ENCODE measurements at regions not wholly inside any gene's neighbourhood (a gene's known extent, or its start where the extent isn't known, plus 50 kb on each side); places are given as distances from the start of the nearest gene placed in this dataset.

DNA sequence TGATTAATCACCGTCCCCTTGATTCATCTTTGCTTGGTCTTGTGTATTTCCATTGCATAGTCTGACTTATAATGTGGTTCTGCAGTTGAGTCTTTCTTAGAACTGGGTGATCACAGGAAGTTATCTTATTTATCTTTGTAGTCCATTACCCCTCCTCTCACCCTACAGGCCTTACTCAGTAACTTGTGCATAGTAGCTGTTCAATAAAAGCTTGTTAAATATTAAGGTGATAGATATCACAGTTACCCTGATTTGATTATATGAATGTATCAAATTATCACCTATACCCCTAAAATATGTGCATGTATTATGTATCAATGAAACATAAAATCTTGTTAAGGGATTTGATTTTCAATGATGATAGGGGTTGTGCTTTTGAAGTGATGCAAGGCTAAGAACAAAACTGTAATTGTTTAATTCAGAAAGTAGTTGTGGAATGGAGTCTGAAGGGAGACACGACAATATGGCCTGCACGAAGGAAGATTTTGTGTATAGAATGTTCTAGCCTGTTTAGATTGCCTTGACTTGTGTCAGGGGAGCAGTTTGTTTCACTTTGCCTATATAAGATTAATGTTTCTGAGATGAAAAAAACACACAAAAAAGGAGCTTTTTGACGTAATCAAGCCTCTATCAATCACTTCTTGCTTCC is 132.4 kb upstream of the LIMCH1 start:
- no peak for DNase-seq (ENCODE audit: low spot score in 2 of 2)
- TF ChIP-seq POLR2A (IDR thresholded peaks at IDR 0.05) = no peak
- Histone ChIP-seq H3K36me3 (no peaks in the 10 kb centered on the region), H3K4me1 (peaks cover 0 to 7% (median 0%) of the 10 kb centered on the region in 4 donors), H3K27me3 (no peaks in the 10 kb centered on the region), H3K27ac (no peak overlapping the region), H3K9me3 (no peaks in the 10 kb centered on the region), H3K4me3 (no peak overlapping the region)
- 67 to 76% methylated on average over 4 of the region's 4 CpGs for WGBS, 2 donors

DNA sequence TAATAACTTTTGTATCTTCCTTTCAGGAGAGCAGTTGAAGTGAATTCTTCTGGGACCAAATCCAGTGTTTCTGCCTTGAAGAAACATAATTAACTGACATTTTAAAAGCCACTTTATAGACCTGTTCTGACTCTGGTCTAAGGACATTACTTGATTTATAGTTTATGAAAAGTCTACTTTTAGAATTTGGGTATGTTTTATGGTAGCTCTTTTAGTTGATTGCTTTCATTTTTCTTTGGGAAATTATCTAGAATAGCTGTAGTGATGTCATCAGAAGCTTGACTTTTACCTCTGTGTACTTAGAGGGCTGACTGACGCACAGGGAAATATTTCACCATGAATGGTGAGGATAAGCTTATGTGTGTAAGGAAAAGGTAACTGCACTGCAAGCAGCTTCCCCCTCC is 131.8 kb upstream of the LIMCH1 start:
- Histone ChIP-seq H3K27ac (no peak overlapping the region), H3K36me3 (no peaks in the 10 kb centered on the region), H3K4me3 (no peak overlapping the region), H3K4me1 (peaks cover 0 to 7% (median 0%) of the 10 kb centered on the region in 4 donors), H3K9me3 (no peaks in the 10 kb centered on the region), H3K27me3 (no peaks in the 10 kb centered on the region)
- 74 to 75% methylated on average over 1 of the region's 1 CpG for WGBS, 2 donors
- TF ChIP-seq EP300 (IDR thresholded peaks at IDR 0.05) (no peak), POLR2A (IDR thresholded peaks at IDR 0.05) (no peak)
- TF ChIP-seq, protein P1, sequence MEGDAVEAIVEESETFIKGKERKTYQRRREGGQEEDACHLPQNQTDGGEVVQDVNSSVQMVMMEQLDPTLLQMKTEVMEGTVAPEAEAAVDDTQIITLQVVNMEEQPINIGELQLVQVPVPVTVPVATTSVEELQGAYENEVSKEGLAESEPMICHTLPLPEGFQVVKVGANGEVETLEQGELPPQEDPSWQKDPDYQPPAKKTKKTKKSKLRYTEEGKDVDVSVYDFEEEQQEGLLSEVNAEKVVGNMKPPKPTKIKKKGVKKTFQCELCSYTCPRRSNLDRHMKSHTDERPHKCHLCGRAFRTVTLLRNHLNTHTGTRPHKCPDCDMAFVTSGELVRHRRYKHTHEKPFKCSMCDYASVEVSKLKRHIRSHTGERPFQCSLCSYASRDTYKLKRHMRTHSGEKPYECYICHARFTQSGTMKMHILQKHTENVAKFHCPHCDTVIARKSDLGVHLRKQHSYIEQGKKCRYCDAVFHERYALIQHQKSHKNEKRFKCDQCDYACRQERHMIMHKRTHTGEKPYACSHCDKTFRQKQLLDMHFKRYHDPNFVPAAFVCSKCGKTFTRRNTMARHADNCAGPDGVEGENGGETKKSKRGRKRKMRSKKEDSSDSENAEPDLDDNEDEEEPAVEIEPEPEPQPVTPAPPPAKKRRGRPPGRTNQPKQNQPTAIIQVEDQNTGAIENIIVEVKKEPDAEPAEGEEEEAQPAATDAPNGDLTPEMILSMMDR (IDR thresholded peaks at IDR 0.05) = no peak
- no peak for DNase-seq (ENCODE audit: low spot score in 2 of 2)

DNA sequence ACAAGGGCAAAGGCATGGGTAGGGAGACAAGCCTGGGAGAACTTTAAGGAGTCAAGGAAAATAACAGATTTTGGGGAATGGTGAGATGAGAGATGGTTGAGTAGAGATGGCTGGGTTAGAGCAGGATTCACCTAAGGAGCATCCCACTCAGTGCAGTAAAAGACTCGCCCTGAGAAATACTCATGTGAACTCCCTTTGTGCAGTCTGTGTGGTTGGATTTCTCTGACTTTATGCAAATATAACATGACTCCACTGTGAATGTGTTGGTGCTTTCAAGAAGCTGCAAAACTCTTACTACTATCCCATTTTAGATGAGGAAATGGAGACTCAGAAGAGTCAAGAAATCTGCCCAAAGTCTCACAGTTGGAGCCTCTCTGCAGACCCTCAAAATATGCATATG is 129.8 kb upstream of the LIMCH1 start:
- Histone ChIP-seq H3K9me3 (no peaks in the 10 kb centered on the region), H3K27ac (no peak overlapping the region), H3K27me3 (no peaks in the 10 kb centered on the region), H3K4me3 (no peak overlapping the region), H3K36me3 (no peaks in the 10 kb centered on the region), H3K4me1 (peaks cover 0 to 7% (median 0%) of the 10 kb centered on the region in 4 donors)
- TF ChIP-seq, protein P1 (IDR thresholded peaks at IDR 0.05) = no peak
- TF ChIP-seq EP300 (IDR thresholded peaks at IDR 0.05) (no peak), POLR2A (IDR thresholded peaks at IDR 0.05) (no peak)
- no peak for DNase-seq (ENCODE audit: low spot score in 2 of 2)
- 27 to 38% methylated on average over 1 of the region's 1 CpG for WGBS, 2 donors

DNA sequence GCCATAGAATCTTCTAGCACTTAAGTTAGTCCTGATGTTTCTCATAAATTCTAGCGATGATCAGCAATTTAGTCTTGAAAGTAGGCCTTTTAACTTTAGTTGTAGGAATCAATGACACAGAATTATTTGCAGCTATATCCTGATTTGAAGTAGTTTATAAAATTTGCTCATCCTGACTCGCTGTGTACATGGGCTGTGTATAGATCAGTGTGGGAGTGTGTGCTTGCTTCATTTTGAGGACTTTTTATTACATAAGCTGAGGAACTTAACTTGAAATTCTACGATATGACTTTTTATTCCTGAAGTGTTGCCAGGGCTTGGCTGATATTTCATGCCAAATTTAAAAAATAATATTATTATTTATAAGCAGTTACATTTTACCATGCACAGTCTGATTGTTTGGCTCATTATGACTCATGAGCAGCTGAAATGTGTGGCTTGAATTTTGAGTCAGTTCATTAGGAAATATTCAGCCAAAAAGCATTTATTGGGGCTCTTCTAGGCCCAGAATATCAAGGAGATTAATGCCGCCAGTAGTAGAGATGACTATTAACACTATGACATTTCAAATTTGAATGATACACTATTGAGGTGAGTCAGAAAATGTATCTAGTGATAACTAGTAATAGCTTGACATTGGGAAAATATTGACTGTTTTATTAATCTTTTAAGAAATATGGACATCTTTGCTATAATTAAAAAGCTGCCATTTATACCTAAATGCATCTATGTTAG is 128.9 kb upstream of the LIMCH1 start:
- Histone ChIP-seq H3K27me3 (no peaks in the 10 kb centered on the region), H3K9me3 (no peaks in the 10 kb centered on the region), H3K4me3 (no peak overlapping the region), H3K4me1 (peaks cover 0 to 7% (median 0%) of the 10 kb centered on the region in 4 donors), H3K27ac (no peak overlapping the region), H3K36me3 (no peaks in the 10 kb centered on the region)
- TF ChIP-seq, protein P1 (IDR thresholded peaks at IDR 0.05) = no peak
- no peak for DNase-seq (ENCODE audit: low spot score in 2 of 2)
- 58 to 59% methylated on average over 4 of the region's 4 CpGs for WGBS, 2 donors

DNA sequence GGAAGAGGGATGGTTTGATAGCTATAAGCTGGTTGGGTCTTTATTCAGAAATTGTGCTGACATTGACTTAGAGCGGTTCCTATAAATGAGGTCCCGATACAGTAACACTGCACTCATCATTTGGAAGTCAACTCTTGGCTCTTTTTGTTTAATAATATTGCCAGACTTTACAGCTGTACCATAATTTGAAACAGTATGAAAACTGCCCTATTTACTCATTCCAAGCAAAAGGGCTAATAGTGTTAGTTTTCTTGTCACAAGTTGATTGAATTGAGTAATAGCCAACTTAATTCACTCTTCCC is 128.4 kb upstream of the LIMCH1 start:
- Histone ChIP-seq H3K4me1 (peaks cover 0 to 7% (median 0%) of the 10 kb centered on the region in 4 donors), H3K27ac (no peak overlapping the region), H3K9me3 (no peaks in the 10 kb centered on the region), H3K4me3 (no peak overlapping the region), H3K36me3 (no peaks in the 10 kb centered on the region), H3K27me3 (no peaks in the 10 kb centered on the region)
- no peak for DNase-seq (ENCODE audit: low spot score in 2 of 2)
- 86 to 95% methylated on average over 2 of the region's 2 CpGs for WGBS, 2 donors
- TF ChIP-seq EP300 (IDR thresholded peaks at IDR 0.05) (no peak), POLR2A (IDR thresholded peaks at IDR 0.05) (no peak)
- TF ChIP-seq, protein P1 (IDR thresholded peaks at IDR 0.05) = no peak
